ENCODE measurements at regions not wholly inside any gene's neighbourhood (a gene's known extent, or its start where the extent isn't known, plus 50 kb on each side); places are given as distances from the start of the nearest gene placed in this dataset.
"Not testable (repeated sequence)": the region's sequence is repeated elsewhere in the genome, so short reads cannot be mapped to it uniquely, and the experiment has no call there.

DNA sequence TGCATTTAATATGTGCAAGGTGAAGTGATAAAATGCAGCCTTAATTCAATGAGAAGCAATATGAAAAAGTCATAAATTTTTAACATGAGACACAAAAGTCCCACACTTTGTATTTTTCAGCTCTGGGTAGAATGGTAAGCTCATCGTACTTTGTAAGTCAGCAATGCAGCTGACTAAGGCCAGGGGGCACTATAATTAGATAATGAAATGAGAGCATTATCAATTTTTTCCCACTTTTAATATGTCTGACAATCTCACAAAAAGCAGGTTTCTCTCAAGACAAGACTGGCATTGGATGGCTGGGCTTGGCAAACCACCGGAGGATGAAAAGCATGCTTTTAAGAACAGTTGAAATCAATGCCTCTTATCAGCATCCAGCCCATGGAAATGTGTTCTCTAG lies 162.8 kb downstream of the FAM174A start:
- no peak for DNase-seq (ENCODE audit: low spot score)

DNA sequence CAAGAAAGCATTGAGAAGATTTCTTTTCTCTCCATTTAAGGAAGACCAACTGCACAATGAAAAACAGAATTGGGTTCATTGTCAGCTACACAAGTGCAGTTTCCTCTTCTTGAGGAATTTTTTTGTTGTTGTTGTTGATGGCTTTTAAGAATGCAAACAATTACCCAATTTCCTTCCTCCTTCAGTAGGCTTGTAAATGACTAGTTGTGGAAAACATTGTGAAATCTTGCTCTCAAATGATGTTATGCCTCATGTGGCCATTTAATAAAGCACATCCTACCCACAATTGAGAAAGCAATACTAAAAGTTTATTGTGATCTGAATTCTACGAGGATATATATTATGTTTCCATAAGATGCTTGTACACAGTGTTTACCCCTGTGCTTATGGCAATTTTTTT lies 171.6 kb downstream of the FAM174A start:
- no peak for DNase-seq (ENCODE audit: low spot score)

DNA sequence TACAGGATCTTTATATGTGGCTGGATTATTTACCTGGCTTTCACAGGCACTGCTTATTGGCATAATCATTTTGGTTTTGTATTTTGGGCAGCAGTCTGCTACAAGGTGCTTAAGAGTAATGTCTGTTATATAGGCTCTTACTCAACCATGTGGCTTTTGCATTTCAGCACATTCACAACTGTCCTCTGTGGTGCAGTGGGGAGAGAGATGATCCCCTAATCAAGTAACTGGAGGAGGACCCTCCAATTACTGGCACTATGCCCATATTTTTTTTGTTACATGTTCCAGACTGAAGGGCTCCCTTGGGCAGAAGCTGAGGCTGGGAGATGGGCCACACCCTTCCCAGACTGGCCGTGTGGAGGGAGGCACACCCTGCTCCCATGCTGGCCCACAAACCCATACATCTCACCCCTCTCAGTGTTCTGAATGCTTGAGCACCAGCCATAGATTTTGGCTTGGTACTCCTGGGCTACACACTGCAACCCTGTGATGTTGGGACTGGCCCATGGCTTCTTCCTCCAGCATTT lies 173.5 kb downstream of the FAM174A start:
- DNase-seq (ENCODE audit: low spot score) = no peak

DNA sequence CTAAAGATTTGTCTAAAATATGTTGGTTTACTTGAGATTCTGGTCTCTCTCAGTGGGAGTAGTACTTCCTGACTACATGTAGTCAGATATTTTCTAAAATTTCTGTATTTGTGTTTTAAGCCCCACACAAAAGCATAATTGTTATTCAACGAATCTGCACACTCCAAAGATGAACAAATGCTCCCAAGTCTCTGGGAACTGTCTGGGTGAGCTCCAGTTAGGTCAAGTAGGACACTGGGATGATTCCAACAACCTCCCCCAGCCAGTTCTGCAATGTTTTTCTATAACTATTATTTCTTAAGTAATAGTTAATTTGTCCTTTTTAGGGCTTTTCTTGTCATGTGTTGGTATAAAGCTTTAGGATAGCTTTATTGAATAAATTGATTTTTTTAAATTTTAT lies 174.6 kb downstream of the FAM174A start:
- no peak for DNase-seq (ENCODE audit: low spot score)

DNA sequence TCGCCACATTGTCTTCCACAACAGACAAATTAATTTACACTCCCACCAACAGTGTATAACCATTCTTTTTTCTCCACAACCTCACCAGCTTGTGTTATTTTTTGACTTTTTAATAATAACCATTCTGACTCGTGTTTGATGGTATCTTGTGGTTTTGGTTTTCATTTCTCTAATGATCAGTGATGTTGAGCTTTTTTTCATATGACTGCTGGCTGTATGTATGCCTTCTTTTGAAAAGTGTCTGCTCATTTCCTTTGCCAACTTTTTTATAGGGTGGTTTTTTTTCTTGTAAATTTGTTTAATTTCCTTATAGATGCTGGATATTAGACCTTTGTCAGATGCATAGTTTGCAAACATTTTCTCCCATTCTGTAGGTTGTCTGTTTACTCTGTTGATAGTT lies 179.6 kb downstream of the FAM174A start:
- not testable (repeated sequence) for DNase-seq (ENCODE audit: low spot score)

DNA sequence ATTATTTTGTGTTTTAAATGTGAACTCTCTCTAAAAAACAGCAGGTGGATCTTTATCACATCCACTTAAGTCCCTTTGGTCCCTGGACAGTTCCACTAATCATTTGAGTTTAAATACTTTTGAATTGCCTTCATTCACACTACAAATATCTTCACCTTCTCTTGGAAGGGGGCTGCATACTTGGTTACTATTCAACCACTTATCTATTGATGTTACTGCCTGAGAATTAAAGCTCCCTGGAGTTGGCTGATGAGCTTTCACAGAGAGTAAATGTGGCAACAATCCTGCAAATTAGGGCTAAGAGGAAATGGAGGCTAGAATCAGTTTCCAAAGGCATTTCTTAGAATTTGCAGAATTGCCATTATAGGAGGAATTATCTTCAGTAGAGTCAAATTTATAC lies 180.4 kb downstream of the ST8SIA4 start:
- no peak for DNase-seq (ENCODE audit: low spot score)

DNA sequence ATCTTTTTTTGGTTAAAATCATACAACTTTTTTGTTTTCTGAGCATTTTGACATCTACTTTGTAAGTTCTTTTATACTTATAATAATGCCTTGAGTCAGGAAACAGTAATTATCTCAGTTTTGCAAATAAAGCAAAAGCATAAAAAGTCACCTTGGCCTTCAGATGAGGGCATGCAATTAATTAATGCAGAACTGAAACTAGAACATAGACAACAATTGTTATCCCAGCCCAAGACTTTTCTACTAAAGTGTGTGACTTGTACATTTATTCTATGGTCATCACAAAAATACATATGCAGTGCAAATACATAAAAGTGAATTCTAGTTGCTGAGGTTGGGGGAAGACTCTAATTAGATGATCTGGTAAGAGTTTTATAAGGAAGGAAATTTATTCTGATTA lies 179.9 kb downstream of the ST8SIA4 start:
- DNase-seq (ENCODE audit: low spot score) = no peak

DNA sequence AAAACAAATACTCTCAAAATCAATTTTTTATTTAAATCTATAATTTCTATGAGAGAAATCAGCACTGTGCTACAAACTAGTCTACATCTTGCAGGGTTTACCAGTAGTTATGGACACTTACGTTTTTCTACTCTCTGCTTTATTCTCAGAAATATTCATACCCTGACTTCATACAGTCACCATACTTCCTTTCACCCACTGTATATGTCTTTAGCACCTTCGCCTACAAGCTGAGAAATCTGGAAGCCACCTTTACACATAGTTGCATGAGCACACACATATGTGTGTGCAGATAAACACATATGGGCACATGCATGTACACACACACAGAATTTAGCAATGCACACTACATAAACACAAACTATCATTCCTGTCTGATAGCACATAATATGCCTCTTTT lies 177.0 kb downstream of the ST8SIA4 start:
- DNase-seq (ENCODE audit: low spot score) = no peak

DNA sequence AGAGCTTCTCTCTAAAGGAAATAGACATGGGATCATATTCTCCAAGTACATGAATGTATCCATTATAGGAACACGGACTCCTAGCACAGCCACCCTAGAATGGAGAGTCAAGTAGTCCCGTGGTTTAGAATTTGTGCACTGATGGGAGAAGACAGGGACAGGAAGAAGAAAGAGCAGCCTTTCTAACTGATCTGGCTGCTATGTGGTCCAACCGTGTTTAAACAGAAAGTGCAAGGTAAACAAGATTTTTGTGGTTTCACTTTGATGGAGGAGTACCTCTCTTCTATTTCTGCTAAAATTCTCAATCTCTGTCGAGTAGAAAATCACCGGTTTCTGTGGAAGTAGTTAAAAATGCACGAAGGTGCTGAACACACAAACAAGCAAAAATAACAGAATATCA lies 171.3 kb downstream of the ST8SIA4 start:
- DNase-seq (ENCODE audit: low spot score) = peak; percentile 53

DNA sequence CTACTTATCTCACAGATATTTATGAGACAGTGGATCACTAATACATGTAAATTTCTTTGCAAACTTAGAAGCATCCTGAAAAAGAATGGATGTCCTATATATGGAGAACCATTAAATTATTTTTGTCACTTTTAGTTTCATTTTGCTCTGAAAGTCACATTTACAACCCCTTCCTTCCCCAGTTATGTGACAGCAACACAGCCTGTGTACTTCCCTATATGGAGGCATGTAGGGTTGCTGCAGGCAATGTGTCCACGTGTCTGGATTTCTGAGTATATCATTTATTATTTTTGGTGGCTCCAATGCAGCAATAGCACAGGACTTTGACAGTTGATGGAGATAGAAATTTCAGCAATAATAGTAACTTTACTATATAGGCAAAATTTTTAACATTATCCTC lies 156.4 kb downstream of the ST8SIA4 start:
- no peak for DNase-seq (ENCODE audit: low spot score)

DNA sequence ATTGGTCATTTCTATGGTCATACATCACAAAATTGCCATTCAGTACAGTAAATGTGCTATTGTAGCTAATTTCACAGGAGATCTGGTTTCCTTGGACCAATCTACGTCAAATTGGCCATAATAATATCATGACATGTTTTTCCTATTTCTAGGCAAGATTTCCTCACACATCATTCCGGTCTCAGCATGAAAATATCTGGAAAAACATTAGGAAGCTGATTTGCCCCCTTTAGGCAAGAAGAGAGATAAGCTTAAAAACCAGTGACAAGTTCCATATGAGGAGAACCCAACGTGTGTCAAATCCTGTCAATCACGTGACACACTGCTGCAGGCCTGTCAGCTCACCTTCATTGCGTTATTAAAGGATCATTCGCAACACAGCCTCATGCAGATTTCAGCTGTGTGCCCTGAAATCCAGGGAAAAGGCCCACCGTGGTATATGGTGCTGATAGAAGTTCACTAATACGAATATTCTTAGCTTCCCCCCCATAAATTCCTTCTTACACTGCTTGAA lies 153.3 kb downstream of the ST8SIA4 start:
- DNase-seq (ENCODE audit: low spot score) = no peak

DNA sequence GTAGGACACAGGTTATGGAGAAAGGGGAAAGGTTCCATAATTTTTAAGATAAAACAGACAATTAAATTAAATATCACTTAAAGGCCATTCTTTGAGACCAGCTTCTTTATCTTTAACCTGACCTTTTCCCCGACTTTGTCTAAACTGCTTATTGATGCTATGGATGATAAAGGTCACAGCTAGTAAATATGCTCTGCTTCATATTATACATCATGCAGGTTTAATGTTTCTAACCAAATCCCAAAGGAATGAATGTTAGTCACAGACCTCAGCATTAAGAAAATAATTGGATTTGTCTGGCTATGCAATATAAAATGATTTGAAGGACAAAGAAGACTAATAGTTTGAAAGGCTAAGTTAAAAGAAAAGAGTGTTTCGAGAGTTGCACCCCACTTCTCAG lies 147.6 kb downstream of the ST8SIA4 start:
- no peak for DNase-seq (ENCODE audit: low spot score)
